GM12875 (cell line): ENCODE measurements at regions not wholly inside any gene's neighbourhood (a gene's known extent, or its start where the extent isn't known, plus 50 kb on each side); places are given as distances from the start of the nearest gene placed in this dataset.

ENCODE experiments used
- H3K4me3 ChIP-seq: one replicate; pipeline ENCODE4 v1.5.1; 2011; ENCODE audit warnings: low read depth, low read length, control low read depth
- TF ChIP-seq, protein P1 (sequence below): IDR thresholded peaks from 2 replicates; pipeline ENCODE4 v1.5.1; 2011; ENCODE audit warnings: low read depth, mild to moderate bottlenecking, control low read depth, inconsistent platforms, low read length, moderate library complexity, borderline replicate concordance; ENCODE audit not compliant: insufficient read depth

DNA sequence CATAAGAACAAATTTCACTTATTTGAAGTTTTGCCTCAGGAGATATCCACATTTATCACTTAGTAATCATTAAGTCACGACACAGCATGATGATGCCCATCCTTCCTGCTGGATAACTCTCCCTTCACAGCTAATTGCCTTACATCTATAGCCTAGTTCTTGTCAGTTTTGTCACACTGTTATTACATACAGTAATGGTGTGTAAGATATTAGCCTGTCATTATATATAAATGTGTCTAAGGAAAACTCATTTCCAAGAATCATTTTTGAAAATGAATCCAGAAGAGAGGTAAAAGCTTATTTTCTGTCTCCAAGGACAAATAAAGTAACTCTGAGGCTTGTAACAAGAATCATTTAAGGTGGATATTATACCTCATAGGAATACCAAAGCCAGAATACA, 193.2 kb upstream of the ARID2 start:
- TF ChIP-seq, protein P1, sequence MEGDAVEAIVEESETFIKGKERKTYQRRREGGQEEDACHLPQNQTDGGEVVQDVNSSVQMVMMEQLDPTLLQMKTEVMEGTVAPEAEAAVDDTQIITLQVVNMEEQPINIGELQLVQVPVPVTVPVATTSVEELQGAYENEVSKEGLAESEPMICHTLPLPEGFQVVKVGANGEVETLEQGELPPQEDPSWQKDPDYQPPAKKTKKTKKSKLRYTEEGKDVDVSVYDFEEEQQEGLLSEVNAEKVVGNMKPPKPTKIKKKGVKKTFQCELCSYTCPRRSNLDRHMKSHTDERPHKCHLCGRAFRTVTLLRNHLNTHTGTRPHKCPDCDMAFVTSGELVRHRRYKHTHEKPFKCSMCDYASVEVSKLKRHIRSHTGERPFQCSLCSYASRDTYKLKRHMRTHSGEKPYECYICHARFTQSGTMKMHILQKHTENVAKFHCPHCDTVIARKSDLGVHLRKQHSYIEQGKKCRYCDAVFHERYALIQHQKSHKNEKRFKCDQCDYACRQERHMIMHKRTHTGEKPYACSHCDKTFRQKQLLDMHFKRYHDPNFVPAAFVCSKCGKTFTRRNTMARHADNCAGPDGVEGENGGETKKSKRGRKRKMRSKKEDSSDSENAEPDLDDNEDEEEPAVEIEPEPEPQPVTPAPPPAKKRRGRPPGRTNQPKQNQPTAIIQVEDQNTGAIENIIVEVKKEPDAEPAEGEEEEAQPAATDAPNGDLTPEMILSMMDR: no peak
- H3K4me3 ChIP-seq: no peak overlapping the region

DNA sequence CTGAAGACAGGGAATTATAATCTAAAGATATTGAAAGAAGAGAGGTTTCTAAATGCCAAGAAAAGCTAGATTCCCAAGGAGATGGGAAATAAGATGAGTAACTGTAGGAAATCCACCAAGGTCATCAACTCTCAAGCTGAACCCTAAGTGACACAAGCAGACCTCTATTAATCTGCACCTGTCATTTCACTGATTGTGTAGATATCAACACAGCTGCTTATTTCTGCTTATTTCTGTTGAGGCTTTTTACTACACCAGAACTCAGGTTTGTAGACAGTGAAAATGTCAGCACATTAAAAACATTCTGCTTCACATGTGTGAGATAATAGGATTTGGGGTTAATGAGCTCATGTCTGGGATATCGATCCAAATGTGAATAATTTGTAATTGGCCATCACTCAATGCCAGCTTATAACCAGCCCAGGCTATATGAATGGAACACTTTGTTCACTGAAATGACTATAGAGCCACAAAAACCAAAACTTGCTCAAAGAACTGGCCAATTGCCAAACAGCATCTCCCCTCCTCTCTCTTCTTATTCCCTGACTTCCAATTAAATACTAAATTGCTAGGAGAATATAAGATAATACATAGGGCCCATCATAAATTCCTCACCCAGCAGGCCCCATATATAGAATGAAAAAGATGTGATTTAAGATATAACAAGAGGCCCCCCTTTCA, 188.7 kb upstream of the ARID2 start:
- H3K4me3 ChIP-seq: no peak overlapping the region
- TF ChIP-seq, protein P1: no peak

DNA sequence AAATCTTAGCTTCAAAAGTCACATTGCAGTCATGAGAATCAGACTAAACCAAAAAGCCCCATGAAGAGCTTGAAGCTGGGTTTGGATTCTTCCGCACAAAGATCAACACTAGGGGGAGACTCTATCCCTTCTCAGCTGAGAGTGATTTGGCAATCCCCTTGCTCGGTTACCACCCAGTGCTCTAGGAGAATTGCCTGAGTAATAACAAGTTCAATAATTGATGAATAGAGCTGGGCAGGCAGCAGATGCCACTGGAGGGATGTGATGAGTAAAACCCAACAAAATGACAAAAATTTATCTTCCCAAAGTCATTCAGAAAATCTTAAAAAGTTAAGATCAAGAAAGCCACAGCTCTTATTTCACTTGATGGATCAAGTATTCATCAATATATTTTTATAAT, 185.6 kb upstream of the ARID2 start:
- H3K4me3 ChIP-seq: no peak overlapping the region
- TF ChIP-seq, protein P1: peak; percentile 69; the same call in 1 of the 2 replicates

DNA sequence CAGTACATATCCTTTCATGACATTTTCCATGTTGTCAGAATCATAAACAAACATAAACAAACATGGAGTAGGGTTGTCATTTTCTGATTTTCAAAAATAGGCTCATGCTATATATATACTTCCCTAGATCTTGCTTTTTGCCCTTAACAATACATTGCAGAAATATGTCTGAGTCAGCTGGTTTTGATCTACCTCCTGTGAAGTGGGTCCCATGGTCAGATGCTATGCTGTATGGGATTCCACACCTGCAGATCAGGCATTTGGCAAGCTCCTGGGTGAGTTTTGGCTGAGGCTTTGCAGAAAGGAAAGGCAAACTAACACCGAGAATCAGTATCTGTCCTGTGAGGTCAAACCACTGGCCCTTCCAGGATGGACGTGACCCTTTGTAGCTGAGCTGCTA, 183.0 kb upstream of the ARID2 start:
- H3K4me3 ChIP-seq: no peak overlapping the region
- TF ChIP-seq, protein P1: no peak

DNA sequence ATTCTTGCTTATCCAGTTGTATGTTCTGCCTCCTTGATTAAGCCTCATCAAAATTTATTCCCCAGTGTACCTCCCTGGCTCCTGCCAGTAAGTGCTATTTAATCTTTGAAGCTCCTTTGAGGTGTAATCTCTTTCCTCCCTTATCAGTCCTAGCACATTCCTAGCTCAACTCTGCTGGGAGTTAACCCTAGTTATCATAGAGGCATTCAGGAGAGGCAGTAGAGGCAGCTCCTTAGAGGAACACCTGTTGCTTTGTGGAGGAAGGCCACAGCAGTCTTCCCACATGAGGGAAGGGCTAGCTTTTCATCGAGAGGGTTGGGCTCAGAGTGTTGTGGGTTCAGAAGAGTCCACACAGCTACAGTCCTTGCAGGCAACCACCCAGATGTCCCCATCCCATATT, 182.4 kb upstream of the ARID2 start:
- TF ChIP-seq, protein P1: no peak
- no peak overlapping the region for H3K4me3 ChIP-seq

DNA sequence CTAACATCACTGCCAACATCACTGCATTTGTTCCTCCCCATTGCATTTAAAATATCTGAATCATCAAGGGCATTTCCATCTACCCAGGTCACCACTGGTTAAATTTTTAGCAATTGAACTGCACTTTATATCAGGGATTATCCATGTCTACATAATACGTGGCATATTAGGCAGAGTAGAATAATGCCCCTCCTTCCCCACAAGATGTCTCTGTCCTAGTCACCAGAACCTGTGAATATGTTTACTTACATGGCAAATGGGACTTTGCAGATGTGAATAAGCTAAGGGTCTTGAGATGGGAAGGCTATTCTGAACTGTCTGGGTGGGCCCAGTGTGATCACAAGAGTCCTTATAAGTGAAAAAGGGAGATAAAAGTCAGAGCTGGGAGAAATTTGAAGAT, 181.7 kb upstream of the ARID2 start:
- TF ChIP-seq, protein P1: peak; percentile 7; the same call in 1 of the 2 replicates
- H3K4me3 ChIP-seq: no peak overlapping the region

DNA sequence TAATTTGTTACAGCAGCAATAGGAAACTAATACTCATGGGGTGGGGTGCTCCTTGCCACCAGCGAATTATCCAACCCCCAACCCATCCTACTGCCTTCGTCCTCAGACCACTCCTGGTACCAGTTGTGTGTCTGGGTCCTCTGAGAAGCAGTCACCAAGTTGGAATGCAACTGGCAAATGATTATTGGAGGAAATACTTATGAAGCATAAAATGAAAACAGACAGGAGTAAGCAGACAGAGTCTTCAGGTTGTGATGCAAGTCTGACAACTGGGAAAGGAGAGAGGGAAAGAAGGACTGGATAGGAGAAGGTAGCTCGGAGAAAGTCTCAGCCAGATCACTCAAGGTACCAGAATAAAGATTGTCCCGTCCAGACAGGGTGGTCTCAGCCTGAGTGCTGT, 181.1 kb upstream of the ARID2 start:
- TF ChIP-seq, protein P1: no peak
- no peak overlapping the region for H3K4me3 ChIP-seq
